ENCODE measurements at regions not wholly inside any gene's neighbourhood (a gene's known extent, or its start where the extent isn't known, plus 50 kb on each side); places are given as distances from the start of the nearest gene placed in this dataset.

GRCh38 chr6:28632326-28632851 lies 106.7 kb downstream of the GPX5 start:
- Mint-ChIP-seq H3K4me1 (peaks cover 11% of the 10 kb centered on the region), H3K27me3 (peaks cover 56% of the 10 kb centered on the region), H3K36me3 (ENCODE audit: low read depth) (no peaks in the 10 kb centered on the region), H3K9me3 (peaks cover 4% of the 10 kb centered on the region), H3K27ac (no peak overlapping the region), H3K4me3 (no peak overlapping the region)
- ChIA-PET CTCF (no interaction called here), POLR2A (no interaction called here)
- intact Hi-C loops (cut with micrococcal nuclease) = no loop called here
- TF ChIP-seq, protein P1, sequence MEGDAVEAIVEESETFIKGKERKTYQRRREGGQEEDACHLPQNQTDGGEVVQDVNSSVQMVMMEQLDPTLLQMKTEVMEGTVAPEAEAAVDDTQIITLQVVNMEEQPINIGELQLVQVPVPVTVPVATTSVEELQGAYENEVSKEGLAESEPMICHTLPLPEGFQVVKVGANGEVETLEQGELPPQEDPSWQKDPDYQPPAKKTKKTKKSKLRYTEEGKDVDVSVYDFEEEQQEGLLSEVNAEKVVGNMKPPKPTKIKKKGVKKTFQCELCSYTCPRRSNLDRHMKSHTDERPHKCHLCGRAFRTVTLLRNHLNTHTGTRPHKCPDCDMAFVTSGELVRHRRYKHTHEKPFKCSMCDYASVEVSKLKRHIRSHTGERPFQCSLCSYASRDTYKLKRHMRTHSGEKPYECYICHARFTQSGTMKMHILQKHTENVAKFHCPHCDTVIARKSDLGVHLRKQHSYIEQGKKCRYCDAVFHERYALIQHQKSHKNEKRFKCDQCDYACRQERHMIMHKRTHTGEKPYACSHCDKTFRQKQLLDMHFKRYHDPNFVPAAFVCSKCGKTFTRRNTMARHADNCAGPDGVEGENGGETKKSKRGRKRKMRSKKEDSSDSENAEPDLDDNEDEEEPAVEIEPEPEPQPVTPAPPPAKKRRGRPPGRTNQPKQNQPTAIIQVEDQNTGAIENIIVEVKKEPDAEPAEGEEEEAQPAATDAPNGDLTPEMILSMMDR (IDR thresholded peaks at IDR 0.05) = no peak
- no peak for DNase-seq
- ATAC-seq (ENCODE audit: low read depth) = no peak

GRCh38 chr6:28633445-28634215 lies 107.9 kb downstream of the GPX5 start:
- no peak for ATAC-seq (ENCODE audit: low read depth)
- H3K27ac Mint-ChIP-seq = no peak overlapping the region
- no peaks in the 10 kb centered on the region for H3K36me3 Mint-ChIP-seq (ENCODE audit: low read depth)
- no peak overlapping the region for H3K4me3 Mint-ChIP-seq
- no peak for DNase-seq
- H3K4me1 Mint-ChIP-seq = peaks cover 11% of the 10 kb centered on the region
- H3K9me3 Mint-ChIP-seq = no peaks in the 10 kb centered on the region
- peaks cover 62% of the 10 kb centered on the region for H3K27me3 Mint-ChIP-seq
- CTCF ChIA-PET = no interaction called here
- TF ChIP-seq, protein P1 (IDR thresholded peaks at IDR 0.05) = no peak
- intact Hi-C loops (cut with micrococcal nuclease) = no loop called here
- POLR2A ChIA-PET = no interaction called here

DNA sequence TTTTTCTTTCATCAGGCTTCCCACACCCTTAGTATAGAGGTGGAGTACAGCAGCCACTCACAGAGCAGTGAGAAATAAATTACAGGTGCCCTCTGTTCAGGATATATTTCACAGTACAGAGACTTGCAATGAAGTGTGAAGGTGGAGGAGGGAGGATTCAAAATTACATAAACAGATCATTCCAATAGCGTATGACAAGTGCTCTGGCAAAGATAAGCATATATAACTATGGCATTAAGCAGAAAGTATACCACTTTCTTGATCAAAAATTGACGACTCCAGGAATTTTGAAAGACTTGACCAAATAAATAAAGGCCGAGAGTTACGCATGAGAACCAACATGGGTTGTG lies 108.7 kb downstream of the GPX5 start:
- ChIA-PET POLR2A (no interaction called here), CTCF (no interaction called here)
- ATAC-seq (ENCODE audit: low read depth) = no peak
- H3K36me3 Mint-ChIP-seq (ENCODE audit: low read depth) = no peaks in the 10 kb centered on the region
- no peaks in the 10 kb centered on the region for H3K9me3 Mint-ChIP-seq
- TF ChIP-seq, protein P1 (IDR thresholded peaks at IDR 0.05) = no peak
- intact Hi-C loops (cut with micrococcal nuclease) = no loop called here
- DNase-seq = no peak
- peaks cover 11% of the 10 kb centered on the region for H3K4me1 Mint-ChIP-seq
- H3K27ac Mint-ChIP-seq = no peak overlapping the region
- no peak overlapping the region for H3K4me3 Mint-ChIP-seq
- H3K27me3 Mint-ChIP-seq = peaks cover 70% of the 10 kb centered on the region

DNA sequence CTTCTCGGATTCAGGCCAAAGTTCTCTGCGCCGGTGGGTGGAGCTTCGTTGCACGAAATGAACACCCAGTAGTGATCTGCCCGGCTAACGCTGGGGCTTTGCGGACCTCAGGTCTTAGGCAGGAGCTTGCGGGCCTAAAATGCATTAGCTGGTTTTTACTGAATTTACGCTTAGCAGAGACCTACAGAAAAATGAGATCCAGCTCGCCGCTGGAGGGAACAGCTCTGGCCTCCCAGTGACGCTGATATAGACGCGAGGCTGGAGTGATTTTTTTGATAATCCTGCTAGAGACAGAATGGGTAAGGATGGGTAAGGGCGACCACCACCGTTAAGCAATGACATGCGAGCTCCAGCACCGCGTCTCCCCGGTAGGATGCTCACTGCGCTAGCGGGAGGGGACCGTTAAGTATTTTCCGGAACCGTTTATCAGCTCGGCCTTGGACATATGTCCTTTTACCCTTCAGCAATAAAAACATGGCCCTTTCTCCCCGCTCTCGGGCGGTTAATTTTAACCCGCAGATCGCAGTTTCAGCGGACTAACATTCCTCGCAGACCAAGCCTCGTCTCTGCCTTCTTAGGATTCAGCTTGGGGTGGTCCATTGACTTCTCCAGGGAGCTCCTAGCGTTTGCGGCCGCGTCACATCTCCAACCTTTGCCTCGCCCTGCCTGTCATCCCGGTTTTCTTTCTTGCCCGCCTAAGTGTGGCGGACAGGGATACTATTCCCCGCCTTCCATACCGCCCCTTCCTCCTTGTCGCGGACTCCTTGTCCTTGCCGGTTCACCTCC lies 109.3 kb downstream of the GPX5 start:
- peaks cover 11% of the 10 kb centered on the region for H3K4me1 Mint-ChIP-seq
- no peak overlapping the region for H3K4me3 Mint-ChIP-seq
- H3K36me3 Mint-ChIP-seq (ENCODE audit: low read depth) = no peaks in the 10 kb centered on the region
- H3K9me3 Mint-ChIP-seq = no peaks in the 10 kb centered on the region
- H3K27ac Mint-ChIP-seq = peak overlapping the region; percentile 8
- CTCF ChIA-PET = no interaction called here
- TF ChIP-seq, protein P1 (IDR thresholded peaks at IDR 0.05) = no peak
- peaks cover 70% of the 10 kb centered on the region for H3K27me3 Mint-ChIP-seq
- ATAC-seq (ENCODE audit: low read depth) = no peak
- POLR2A ChIA-PET = no interaction called here
- DNase-seq = no peak
- intact Hi-C loops (cut with micrococcal nuclease) = no loop called here

DNA sequence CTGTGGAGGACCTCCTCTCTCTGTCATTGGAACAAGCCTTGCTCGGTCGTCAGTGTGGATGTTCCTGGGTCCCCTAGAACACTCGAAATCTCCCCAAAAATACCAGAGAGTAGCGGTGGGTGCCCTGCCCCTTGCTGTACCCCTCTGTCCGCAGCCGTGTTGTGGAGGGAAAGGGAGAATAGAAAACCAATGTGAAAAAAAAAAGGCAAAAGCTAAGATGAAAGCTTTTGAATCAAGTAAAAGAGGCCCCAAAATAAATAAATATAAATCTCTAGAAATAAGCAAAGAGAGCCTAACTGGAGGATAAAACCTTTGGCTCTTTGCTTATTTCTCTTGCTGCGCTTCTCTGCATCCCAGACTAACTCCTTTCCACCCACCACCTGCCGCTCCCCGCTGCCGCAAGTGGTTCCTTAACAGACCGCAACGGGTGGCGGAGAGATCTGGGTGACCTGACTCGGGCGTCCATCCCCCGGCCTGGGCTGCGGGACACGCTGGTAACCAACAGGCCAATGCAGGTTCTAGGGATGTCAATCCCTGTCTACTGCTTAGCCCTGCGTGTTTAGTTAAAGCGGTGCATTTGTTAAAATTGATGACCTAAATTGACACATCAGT lies 110.0 kb downstream of the GPX5 start:
- ATAC-seq (ENCODE audit: low read depth) = no peak
- CTCF ChIA-PET = no interaction called here

More for the DNA sequence above, 110.0 kb downstream of the GPX5 start:
- POLR2A ChIA-PET = no interaction called here
- peaks cover 64% of the 10 kb centered on the region for H3K27me3 Mint-ChIP-seq
- H3K36me3 Mint-ChIP-seq (ENCODE audit: low read depth) = no peaks in the 10 kb centered on the region
- no peak overlapping the region for H3K27ac Mint-ChIP-seq
- no peaks in the 10 kb centered on the region for H3K9me3 Mint-ChIP-seq
- intact Hi-C loops (cut with micrococcal nuclease) = no loop called here
- DNase-seq = no peak
- H3K4me3 Mint-ChIP-seq = no peak overlapping the region
- TF ChIP-seq, protein P1 (IDR thresholded peaks at IDR 0.05) = no peak
- peaks cover 11% of the 10 kb centered on the region for H3K4me1 Mint-ChIP-seq

All from activated B cell treated with CpG ODN at 0.5 μM for 24 hours (primary cell).